ENCODE measurements at regions not wholly inside any gene's neighbourhood (a gene's known extent, or its start where the extent isn't known, plus 50 kb on each side); places are given as distances from the start of the nearest gene placed in this dataset.

DNA sequence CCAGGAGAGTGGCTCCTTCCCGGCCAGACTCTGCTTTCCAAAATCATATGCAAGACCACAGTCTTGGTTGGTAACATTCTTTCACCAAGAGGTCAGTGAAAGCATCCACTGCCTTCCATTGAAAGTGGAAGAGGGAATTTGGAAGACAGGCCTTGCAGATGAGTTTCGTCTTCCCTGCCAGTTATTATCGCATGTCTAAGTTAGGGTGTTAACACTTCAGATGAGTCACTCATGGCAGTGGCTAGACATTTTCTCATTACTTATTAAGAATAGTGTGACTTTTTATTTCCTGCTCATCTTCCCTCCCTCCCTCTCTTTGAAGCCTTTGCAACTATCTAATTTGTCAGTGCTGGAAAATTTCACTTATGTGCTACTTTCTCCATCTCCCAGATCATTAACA, 102.9 kb upstream of the EPB41L3 start:
- TF ChIP-seq, protein P1, sequence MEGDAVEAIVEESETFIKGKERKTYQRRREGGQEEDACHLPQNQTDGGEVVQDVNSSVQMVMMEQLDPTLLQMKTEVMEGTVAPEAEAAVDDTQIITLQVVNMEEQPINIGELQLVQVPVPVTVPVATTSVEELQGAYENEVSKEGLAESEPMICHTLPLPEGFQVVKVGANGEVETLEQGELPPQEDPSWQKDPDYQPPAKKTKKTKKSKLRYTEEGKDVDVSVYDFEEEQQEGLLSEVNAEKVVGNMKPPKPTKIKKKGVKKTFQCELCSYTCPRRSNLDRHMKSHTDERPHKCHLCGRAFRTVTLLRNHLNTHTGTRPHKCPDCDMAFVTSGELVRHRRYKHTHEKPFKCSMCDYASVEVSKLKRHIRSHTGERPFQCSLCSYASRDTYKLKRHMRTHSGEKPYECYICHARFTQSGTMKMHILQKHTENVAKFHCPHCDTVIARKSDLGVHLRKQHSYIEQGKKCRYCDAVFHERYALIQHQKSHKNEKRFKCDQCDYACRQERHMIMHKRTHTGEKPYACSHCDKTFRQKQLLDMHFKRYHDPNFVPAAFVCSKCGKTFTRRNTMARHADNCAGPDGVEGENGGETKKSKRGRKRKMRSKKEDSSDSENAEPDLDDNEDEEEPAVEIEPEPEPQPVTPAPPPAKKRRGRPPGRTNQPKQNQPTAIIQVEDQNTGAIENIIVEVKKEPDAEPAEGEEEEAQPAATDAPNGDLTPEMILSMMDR (IDR thresholded peaks at IDR 0.05; ENCODE audit: low read depth, low read length): no peak
- no peak overlapping the region for H3K4me3 ChIP-seq (ENCODE audit: low read depth, low read length)

DNA sequence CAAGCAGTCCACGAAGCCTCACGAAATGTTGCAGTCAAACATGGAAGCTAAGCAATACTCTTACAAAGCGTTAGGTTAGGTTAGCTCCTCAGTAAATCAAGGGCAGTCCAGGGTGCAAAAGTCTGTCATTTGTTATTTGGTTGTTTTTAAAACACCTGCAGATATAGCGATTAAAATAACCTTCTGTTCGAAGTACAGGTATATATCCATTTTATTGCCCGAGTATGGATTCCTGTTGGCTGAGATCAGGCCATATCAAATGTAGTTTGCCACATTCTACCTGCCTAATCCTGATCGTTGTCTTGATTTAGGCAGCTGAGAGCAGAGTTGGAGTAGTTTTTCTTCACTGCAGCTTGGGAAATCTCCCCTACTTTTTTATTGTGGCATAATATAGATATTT, 99.5 kb upstream of the EPB41L3 start:
- no peak overlapping the region for H3K4me3 ChIP-seq (ENCODE audit: low read depth, low read length)
- TF ChIP-seq, protein P1 (IDR thresholded peaks at IDR 0.05; ENCODE audit: low read depth, low read length): no peak

DNA sequence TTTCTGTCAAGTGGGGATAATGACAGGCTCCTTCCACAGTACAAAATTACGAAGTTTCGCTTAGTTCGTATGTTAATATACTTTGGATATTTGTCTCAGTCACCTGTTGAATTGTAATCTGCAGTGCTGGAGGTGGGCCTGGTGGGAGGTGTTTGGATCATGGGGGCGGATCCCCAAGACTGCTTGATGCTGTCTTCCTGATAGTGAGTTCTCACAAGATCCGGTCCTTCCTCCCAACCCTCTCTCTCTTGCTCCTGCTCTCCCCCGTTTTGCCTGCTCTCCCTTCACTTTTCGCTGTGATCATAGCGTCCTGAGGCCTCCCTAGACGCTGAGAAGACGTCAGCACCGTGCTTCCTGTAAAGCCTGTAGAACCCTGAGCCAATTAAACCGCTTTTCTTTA, 97.1 kb upstream of the EPB41L3 start:
- H3K4me3 ChIP-seq (ENCODE audit: low read depth, low read length): no peak overlapping the region
- TF ChIP-seq, protein P1 (IDR thresholded peaks at IDR 0.05; ENCODE audit: low read depth, low read length): no peak

DNA sequence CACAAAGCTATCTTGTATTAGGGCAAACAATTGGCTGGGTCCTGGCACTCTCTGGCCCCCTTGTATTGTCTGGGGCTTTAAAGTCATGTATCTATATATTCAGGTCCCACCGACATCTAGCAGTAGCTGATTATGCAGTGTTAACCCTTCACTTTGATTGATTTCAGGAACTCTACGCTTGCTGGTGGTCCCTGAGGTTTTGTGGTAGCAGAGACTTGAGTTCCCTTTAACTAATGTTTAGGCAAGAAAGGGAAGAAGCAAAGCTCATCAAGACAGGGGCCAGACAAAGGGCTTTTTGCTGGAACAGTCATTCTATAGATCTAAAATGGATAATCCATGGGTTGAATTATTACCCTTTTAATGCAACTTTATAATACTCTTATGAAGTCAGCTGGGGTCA, 95.3 kb upstream of the EPB41L3 start:
- TF ChIP-seq, protein P1 (IDR thresholded peaks at IDR 0.05; ENCODE audit: low read depth, low read length): no peak
- H3K4me3 ChIP-seq (ENCODE audit: low read depth, low read length): no peak overlapping the region

DNA sequence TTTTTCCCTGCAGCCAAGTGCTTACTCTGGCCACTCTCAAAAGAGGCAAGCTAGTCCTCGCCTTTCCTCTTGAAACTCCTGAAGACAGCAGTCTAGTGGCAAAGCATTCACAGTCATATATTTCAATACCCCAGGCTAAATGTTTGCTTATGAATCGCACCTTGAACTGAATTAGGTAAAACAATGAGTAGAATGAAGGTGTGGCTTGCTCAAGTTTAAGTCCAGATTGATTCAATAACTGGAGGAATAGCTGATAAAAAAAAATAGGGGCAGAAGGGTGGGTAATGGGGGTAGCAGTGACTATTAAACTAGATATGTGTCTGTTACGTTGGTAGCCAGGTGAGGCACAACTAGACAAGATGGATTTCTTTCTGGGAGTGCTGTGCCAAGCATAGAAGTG, 88.2 kb upstream of the EPB41L3 start:
- TF ChIP-seq, protein P1 (IDR thresholded peaks at IDR 0.05; ENCODE audit: low read depth, low read length): no peak
- H3K4me3 ChIP-seq (ENCODE audit: low read depth, low read length): no peak overlapping the region

DNA sequence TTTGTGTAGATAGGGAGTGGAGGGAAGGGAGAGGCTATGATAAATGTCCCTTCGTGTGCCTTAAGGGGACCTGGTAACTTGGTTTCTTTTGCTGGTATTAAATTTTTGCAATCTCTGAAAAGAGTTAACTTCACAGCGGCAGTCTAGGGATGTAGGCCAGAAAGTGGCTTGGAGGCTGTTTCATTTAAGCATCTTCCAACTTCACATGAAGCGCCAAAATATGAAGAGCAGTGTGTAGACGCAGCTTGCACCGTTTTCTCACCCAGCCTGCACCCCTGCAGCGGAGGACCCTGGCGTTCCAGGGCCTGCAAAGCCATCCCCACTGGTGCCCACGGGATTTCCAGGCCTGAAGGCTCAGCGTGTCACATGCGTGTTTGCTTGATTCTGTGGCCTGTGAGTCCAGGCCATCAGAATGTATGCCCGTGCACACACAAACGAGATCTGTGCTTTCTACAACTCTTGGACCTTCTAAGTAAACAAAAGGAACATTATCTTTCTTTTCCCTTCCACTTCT, 87.2 kb upstream of the EPB41L3 start:
- TF ChIP-seq, protein P1 (IDR thresholded peaks at IDR 0.05; ENCODE audit: low read depth, low read length): no peak
- no peak overlapping the region for H3K4me3 ChIP-seq (ENCODE audit: low read depth, low read length)

GRCh38 chr18:5630057-5630899, 86.5 kb upstream of the EPB41L3 start:
- H3K4me3 ChIP-seq (ENCODE audit: low read depth, low read length): peak overlapping the region; percentile 71
- TF ChIP-seq, protein P1 (IDR thresholded peaks at IDR 0.05; ENCODE audit: low read depth, low read length): no peak
